NT2/D1 (cell line): ENCODE measurements at regions not wholly inside any gene's neighbourhood (a gene's known extent, or its start where the extent isn't known, plus 50 kb on each side); places are given as distances from the start of the nearest gene placed in this dataset.

ENCODE experiments used
- SUZ12 ChIP-seq: IDR thresholded peaks from 2 replicates; pipeline ENCODE4 v1.6.1; 2011; ENCODE audit not compliant: insufficient read length, insufficient read depth; ENCODE audit errors: extremely low read depth
- ZNF274 ChIP-seq: IDR thresholded peaks from 2 replicates; pipeline ENCODE4 v1.6.1; 2011; ENCODE audit warnings: mild to moderate bottlenecking, low read depth, low read length

GRCh38 chr1:176271572-176271971 lies 64.5 kb upstream of the COP1 start:
- TF ChIP-seq SUZ12 (no peak), ZNF274 (no peak)
